ENCODE measurements at regions not wholly inside any gene's neighbourhood (a gene's known extent, or its start where the extent isn't known, plus 50 kb on each side); places are given as distances from the start of the nearest gene placed in this dataset.

- Histone ChIP-seq H3K9me3 (ENCODE audit: control insufficient read depth, low read length) (no peaks in the 10 kb centered on the region), H2BK15ac (ENCODE audit: low read depth, poor library complexity, severe bottlenecking) (no peak overlapping the region), H3K4ac (ENCODE audit: low read depth in 1 of 2, low read length in 2 of 2) (no peak overlapping the region), H2BK5ac (ENCODE audit: low read depth, low read length, poor library complexity, severe bottlenecking) (no peak overlapping the region), H2AK5ac (ENCODE audit: low read length, severe bottlenecking) (no peak overlapping the region), H3K4me3 (ENCODE audit: insufficient read depth in 1 of 2, low read depth in 1 of 2, low read length in 2 of 2) (no peak overlapping the region), H3K14ac (ENCODE audit: low read length in 2 of 2) (no peak overlapping the region), H4K91ac (ENCODE audit: low read length) (no peak overlapping the region), H2AFZ (ENCODE audit: low read depth, low read length) (no peak overlapping the region), H2BK120ac (ENCODE audit: low read depth, low read length) (no peak overlapping the region), H3K18ac (ENCODE audit: low read depth in 1 of 2, low read length in 2 of 2) (no peak overlapping the region), H2BK12ac (ENCODE audit: low read length in 2 of 2) (no peak overlapping the region), H3K36me3 (ENCODE audit: control insufficient read depth in 1 of 2, insufficient read depth in 2 of 2, low read depth in 1 of 2, low read length in 2 of 2) (no peaks in the 10 kb centered on the region), H3K4me2 (ENCODE audit: low read length, poor library complexity, severe bottlenecking) (no peak overlapping the region), H3K9ac (ENCODE audit: low read length) (no peak overlapping the region), H4K8ac (ENCODE audit: low read length) (no peak overlapping the region), H3K4me1 (ENCODE audit: control insufficient read depth, insufficient read depth, low read depth, low read length) (peaks cover 5% of the 10 kb centered on the region), H3K27ac (ENCODE audit: low read length, poor library complexity, severe bottlenecking) (no peak overlapping the region), H3K23ac (ENCODE audit: low read length in 2 of 2) (no peak overlapping the region), H3K27me3 (ENCODE audit: control insufficient read depth in 1 of 2, insufficient read depth in 1 of 2, low read length in 2 of 2) (peaks cover 3 to 12% of the 10 kb centered on the region in 2 experiments), H3K79me1 (replicated peaks; ENCODE audit: low read length, poor library complexity, severe bottlenecking) (no peaks in the 10 kb centered on the region)
- no peak for DNase-seq
- WGBS = 82% methylated on average over 3 of the region's 3 CpGs
Measured at GRCh38 chr21:38621132-38621531, 122.9 kb upstream of the ERG start.

- Histone ChIP-seq H3K27ac (ENCODE audit: low read length, poor library complexity, severe bottlenecking) (no peak overlapping the region), H3K9me3 (ENCODE audit: control insufficient read depth, low read length) (no peaks in the 10 kb centered on the region), H2BK12ac (ENCODE audit: low read length in 2 of 2) (no peak overlapping the region), H3K4ac (ENCODE audit: low read depth in 1 of 2, low read length in 2 of 2) (no peak overlapping the region), H2BK15ac (ENCODE audit: low read depth, poor library complexity, severe bottlenecking) (no peak overlapping the region), H3K9ac (ENCODE audit: low read length) (no peak overlapping the region), H3K4me2 (ENCODE audit: low read length, poor library complexity, severe bottlenecking) (no peak overlapping the region), H4K8ac (ENCODE audit: low read length) (no peak overlapping the region), H3K23ac (ENCODE audit: low read length in 2 of 2) (no peak overlapping the region), H3K14ac (ENCODE audit: low read length in 2 of 2) (peak overlapping the region in 1 of 2 experiments; percentile 8), H2BK5ac (ENCODE audit: low read depth, low read length, poor library complexity, severe bottlenecking) (no peak overlapping the region), H3K4me1 (ENCODE audit: control insufficient read depth, insufficient read depth, low read depth, low read length) (peaks cover 5% of the 10 kb centered on the region), H3K36me3 (ENCODE audit: control insufficient read depth in 1 of 2, insufficient read depth in 2 of 2, low read depth in 1 of 2, low read length in 2 of 2) (no peaks in the 10 kb centered on the region), H3K4me3 (ENCODE audit: insufficient read depth in 1 of 2, low read depth in 1 of 2, low read length in 2 of 2) (no peak overlapping the region), H3K18ac (ENCODE audit: low read depth in 1 of 2, low read length in 2 of 2) (no peak overlapping the region), H3K27me3 (ENCODE audit: control insufficient read depth in 1 of 2, insufficient read depth in 1 of 2, low read length in 2 of 2) (peaks cover 0 to 9% of the 10 kb centered on the region in 2 experiments), H2AFZ (ENCODE audit: low read depth, low read length) (no peak overlapping the region), H3K79me1 (replicated peaks; ENCODE audit: low read length, poor library complexity, severe bottlenecking) (no peaks in the 10 kb centered on the region), H2AK5ac (ENCODE audit: low read length, severe bottlenecking) (no peak overlapping the region), H4K91ac (ENCODE audit: low read length) (no peak overlapping the region), H2BK120ac (ENCODE audit: low read depth, low read length) (no peak overlapping the region)
- DNase-seq = no peak
- 91% methylated on average over 12 of the region's 12 CpGs for WGBS
Measured at GRCh38 chr21:38622081-38622826, 124.0 kb upstream of the ERG start.

GRCh38 chr21:38622827-38623209, 124.5 kb upstream of the ERG start:
- no peaks in the 10 kb centered on the region for H3K9me3 ChIP-seq (ENCODE audit: control insufficient read depth, low read length)
- no peak overlapping the region for H3K4ac ChIP-seq (ENCODE audit: low read depth in 1 of 2, low read length in 2 of 2)
- H3K4me3 ChIP-seq (ENCODE audit: insufficient read depth in 1 of 2, low read depth in 1 of 2, low read length in 2 of 2) = no peak overlapping the region
- H3K9ac ChIP-seq (ENCODE audit: low read length) = no peak overlapping the region
- no peak overlapping the region for H3K27ac ChIP-seq (ENCODE audit: low read length, poor library complexity, severe bottlenecking)
- no peak overlapping the region for H2BK120ac ChIP-seq (ENCODE audit: low read depth, low read length)
- peak overlapping the region in 1 of 2 experiments; percentile 23 for H3K18ac ChIP-seq (ENCODE audit: low read depth in 1 of 2, low read length in 2 of 2)
- H3K14ac ChIP-seq (ENCODE audit: low read length in 2 of 2) = peak overlapping the region in 1 of 2 experiments; percentile 8
- no peak overlapping the region for H3K4me2 ChIP-seq (ENCODE audit: low read length, poor library complexity, severe bottlenecking)
- no peak overlapping the region for H2AFZ ChIP-seq (ENCODE audit: low read depth, low read length)
- H2BK15ac ChIP-seq (ENCODE audit: low read depth, poor library complexity, severe bottlenecking) = no peak overlapping the region
- H2AK5ac ChIP-seq (ENCODE audit: low read length, severe bottlenecking) = no peak overlapping the region
- H4K8ac ChIP-seq (ENCODE audit: low read length) = no peak overlapping the region
- DNase-seq = no peak
- peaks cover 5% of the 10 kb centered on the region for H3K4me1 ChIP-seq (ENCODE audit: control insufficient read depth, insufficient read depth, low read depth, low read length)
- no peak overlapping the region for H2BK12ac ChIP-seq (ENCODE audit: low read length in 2 of 2)
- H3K36me3 ChIP-seq (ENCODE audit: control insufficient read depth in 1 of 2, insufficient read depth in 2 of 2, low read depth in 1 of 2, low read length in 2 of 2) = no peaks in the 10 kb centered on the region
- H2BK5ac ChIP-seq (ENCODE audit: low read depth, low read length, poor library complexity, severe bottlenecking) = no peak overlapping the region
- H4K91ac ChIP-seq (ENCODE audit: low read length) = no peak overlapping the region
- H3K27me3 ChIP-seq (ENCODE audit: control insufficient read depth in 1 of 2, insufficient read depth in 1 of 2, low read length in 2 of 2) = peaks cover 0 to 5% of the 10 kb centered on the region in 2 experiments
- 47% methylated on average over 2 of the region's 2 CpGs for WGBS
- H3K23ac ChIP-seq (ENCODE audit: low read length in 2 of 2) = no peak overlapping the region
- no peaks in the 10 kb centered on the region for H3K79me1 ChIP-seq (replicated peaks; ENCODE audit: low read length, poor library complexity, severe bottlenecking)

- Histone ChIP-seq H3K23ac (ENCODE audit: low read length in 2 of 2) (no peak overlapping the region), H3K9me3 (ENCODE audit: control insufficient read depth, low read length) (no peaks in the 10 kb centered on the region), H3K9ac (ENCODE audit: low read length) (no peak overlapping the region), H3K4ac (ENCODE audit: low read depth in 1 of 2, low read length in 2 of 2) (no peak overlapping the region), H3K79me1 (replicated peaks; ENCODE audit: low read length, poor library complexity, severe bottlenecking) (no peaks in the 10 kb centered on the region), H3K14ac (ENCODE audit: low read length in 2 of 2) (no peak overlapping the region), H2BK12ac (ENCODE audit: low read length in 2 of 2) (no peak overlapping the region), H3K4me1 (ENCODE audit: control insufficient read depth, insufficient read depth, low read depth, low read length) (peaks cover 5% of the 10 kb centered on the region), H3K27me3 (ENCODE audit: control insufficient read depth in 1 of 2, insufficient read depth in 1 of 2, low read length in 2 of 2) (no peaks in the 10 kb centered on the region), H3K18ac (ENCODE audit: low read depth in 1 of 2, low read length in 2 of 2) (no peak overlapping the region), H2AK5ac (ENCODE audit: low read length, severe bottlenecking) (no peak overlapping the region), H2BK15ac (ENCODE audit: low read depth, poor library complexity, severe bottlenecking) (no peak overlapping the region), H4K8ac (ENCODE audit: low read length) (no peak overlapping the region), H2BK5ac (ENCODE audit: low read depth, low read length, poor library complexity, severe bottlenecking) (no peak overlapping the region), H2BK120ac (ENCODE audit: low read depth, low read length) (no peak overlapping the region), H4K91ac (ENCODE audit: low read length) (no peak overlapping the region), H3K27ac (ENCODE audit: low read length, poor library complexity, severe bottlenecking) (no peak overlapping the region), H3K4me2 (ENCODE audit: low read length, poor library complexity, severe bottlenecking) (no peak overlapping the region), H2AFZ (ENCODE audit: low read depth, low read length) (no peak overlapping the region), H3K36me3 (ENCODE audit: control insufficient read depth in 1 of 2, insufficient read depth in 2 of 2, low read depth in 1 of 2, low read length in 2 of 2) (no peaks in the 10 kb centered on the region), H3K4me3 (ENCODE audit: insufficient read depth in 1 of 2, low read depth in 1 of 2, low read length in 2 of 2) (no peak overlapping the region)
- 61% methylated on average over 4 of the region's 4 CpGs for WGBS
- DNase-seq = no peak
Measured at GRCh38 chr21:38623552-38623951, 125.3 kb upstream of the ERG start.

Measured in mesenchymal stem cell (in vitro differentiated cells and primary cell).